H9 (cell line): ENCODE measurements at regions not wholly inside any gene's neighbourhood (a gene's known extent, or its start where the extent isn't known, plus 50 kb on each side); places are given as distances from the start of the nearest gene placed in this dataset.

Experiments used
- DNase-seq: peaks from one replicate; pipeline ENCODE4 v3.0.0-alpha.2; 2017
- H2AFZ ChIP-seq: one replicate; pipeline ENCODE4 v1.6.1; 2013; ENCODE audit warnings: mild to moderate bottlenecking, low read length, control low read depth, moderate library complexity
- H2AK5ac ChIP-seq: 2 replicates; pipeline ENCODE4 v1.6.1; 2013; ENCODE audit warnings: low read length, control low read depth, mixed read lengths; ENCODE audit not compliant: insufficient read length
- H2BK120ac ChIP-seq: one replicate; pipeline ENCODE4 v1.6.1; 2013; ENCODE audit warnings: low read depth, mild to moderate bottlenecking, low read length, control low read depth, inconsistent platforms; ENCODE audit not compliant: poor library complexity, severe bottlenecking
- H2BK12ac ChIP-seq: 2 replicates; pipeline ENCODE4 v1.6.1; 2013; ENCODE audit warnings: low read length, control low read depth, mixed read lengths, low read depth; ENCODE audit not compliant: insufficient read length
- H2BK15ac ChIP-seq: 2 replicates; pipeline ENCODE4 v1.6.1; 2013; ENCODE audit warnings: low read depth, low read length, control low read depth
- H2BK20ac ChIP-seq: one replicate; pipeline ENCODE4 v1.6.1; 2013; ENCODE audit warnings: low read depth, mild to moderate bottlenecking, low read length, control low read depth, inconsistent platforms; ENCODE audit not compliant: poor library complexity, severe bottlenecking
- H2BK5ac ChIP-seq: 2 replicates; pipeline ENCODE4 v1.6.1; 2013; ENCODE audit warnings: low read length, control low read depth, mixed read lengths; ENCODE audit not compliant: insufficient read length
- H3K14ac ChIP-seq: 2 replicates; pipeline ENCODE4 v1.6.1; 2013; ENCODE audit warnings: low read length, control low read depth; ENCODE audit not compliant: insufficient read depth
- H3K18ac ChIP-seq: 2 replicates; pipeline ENCODE4 v1.6.1; 2013; ENCODE audit warnings: low read depth, mild to moderate bottlenecking, mixed read lengths, low read length, control low read depth; ENCODE audit not compliant: insufficient read length
- H3K23ac ChIP-seq: 2 replicates; pipeline ENCODE4 v1.6.1; 2013; ENCODE audit warnings: low read length, control low read depth, mixed read lengths, low read depth; ENCODE audit not compliant: insufficient read length
- H3K23me2 ChIP-seq: 2 replicates; pipeline ENCODE4 v1.6.1; 2013; ENCODE audit warnings: low read depth, mild to moderate bottlenecking, mixed read lengths, low read length, control low read depth; ENCODE audit not compliant: insufficient read length, poor library complexity, severe bottlenecking
- H3K27ac ChIP-seq: 2 replicates; pipeline ENCODE4 v1.5.1; 2013; ENCODE audit warnings: low read length, control low read depth, mixed read lengths, low read depth; ENCODE audit not compliant: insufficient read length
- H3K27me3 ChIP-seq: 2 replicates; pipeline ENCODE4 v1.6.1; 2013; ENCODE audit warnings: low read length, control low read depth, inconsistent platforms; ENCODE audit not compliant: insufficient read depth
- H3K4ac ChIP-seq: 2 replicates; pipeline ENCODE4 v1.6.1; 2013; ENCODE audit warnings: low read depth, mild to moderate bottlenecking, control low read depth, inconsistent platforms, low read length, moderate library complexity
- H3K4me1 ChIP-seq: 2 replicates; pipeline ENCODE4 v1.6.1; 2013; ENCODE audit warnings: low read length, control low read depth, inconsistent platforms; ENCODE audit not compliant: insufficient read depth
- H3K4me2 ChIP-seq: 2 replicates; pipeline ENCODE4 v1.6.1; 2013; ENCODE audit warnings: low read length, control low read depth, mixed read lengths; ENCODE audit not compliant: insufficient read length, insufficient read depth
- H3K56ac ChIP-seq: 2 replicates; pipeline ENCODE4 v1.6.1; 2013; ENCODE audit warnings: low read depth, mild to moderate bottlenecking, mixed read lengths, low read length, control low read depth; ENCODE audit not compliant: insufficient read length
- H3K79me1 ChIP-seq: 2 replicates; pipeline ENCODE4 v1.6.1; 2013; ENCODE audit warnings: low read depth, mild to moderate bottlenecking, moderate library complexity, low read length, control low read depth, inconsistent platforms; ENCODE audit not compliant: insufficient read depth, poor library complexity, severe bottlenecking
- H3K79me2 ChIP-seq: 2 replicates; pipeline ENCODE4 v1.6.1; 2013; ENCODE audit warnings: low read length, control low read depth, inconsistent platforms; ENCODE audit not compliant: insufficient read depth
- H3K9ac ChIP-seq: 2 replicates; pipeline ENCODE4 v1.6.1; 2013; ENCODE audit warnings: low read length, control low read depth, mixed read lengths; ENCODE audit not compliant: insufficient read length; ENCODE audit errors: extremely low read depth
- H3K9me3 ChIP-seq: one replicate; pipeline ENCODE4 v1.6.1; 2013; ENCODE audit warnings: low read depth, low read length, inconsistent platforms; ENCODE audit not compliant: control insufficient read depth
- H3T11ph ChIP-seq: one replicate; pipeline ENCODE4 v1.6.1; 2013; ENCODE audit warnings: mild to moderate bottlenecking, low read length, control low read depth, inconsistent platforms
- H4K20me1 ChIP-seq: one replicate; pipeline ENCODE4 v1.6.1; 2013; ENCODE audit not compliant: control insufficient read depth, insufficient read length, insufficient read depth
- H4K5ac ChIP-seq: 2 replicates; pipeline ENCODE4 v1.6.1; 2013; ENCODE audit warnings: low read depth, mild to moderate bottlenecking, mixed read lengths, low read length, control low read depth; ENCODE audit not compliant: insufficient read length
- H4K8ac ChIP-seq: replicated peaks from 2 replicates; pipeline ENCODE4 v1.6.1; 2013; ENCODE audit warnings: low read length, control low read depth, mixed read lengths, low read depth; ENCODE audit not compliant: insufficient read length
- H4K91ac ChIP-seq: 2 replicates; pipeline ENCODE4 v1.6.1; 2013; ENCODE audit warnings: low read depth, mild to moderate bottlenecking, moderate library complexity, mixed read lengths, low read length, control low read depth; ENCODE audit not compliant: insufficient read length
- H3K27ac Mint-ChIP-seq, 3 experiments: 2 replicates in 2 of 3; 3 replicates in 1 of 3; pipeline ENCODE4 v1.8.0; 2020 to 2021; ENCODE audit warnings: mixed read lengths in 3 of 3, mild to moderate bottlenecking in 1 of 3, moderate library complexity in 1 of 3
- H3K27me3 Mint-ChIP-seq: 2 replicates; pipeline ENCODE4 v1.8.0; 2021; ENCODE audit warnings: low read depth, mild to moderate bottlenecking, moderate library complexity, mixed read lengths
- H3K36me3 Mint-ChIP-seq, 3 experiments: 2 replicates in 2 of 3; 3 replicates in 1 of 3; pipeline ENCODE4 v1.8.0; 2020 to 2021; ENCODE audit warnings: low read depth in 3 of 3, mixed read lengths in 3 of 3; ENCODE audit not compliant: insufficient read depth in 1 of 3
- H3K4me1 Mint-ChIP-seq, 2 experiments: 2 replicates each; pipeline ENCODE4 v1.8.0; 2020; ENCODE audit warnings: mixed read lengths in 2 of 2
- H3K4me3 Mint-ChIP-seq, 2 experiments: 2 replicates in 1 of 2; 3 replicates in 1 of 2; pipeline ENCODE4 v1.8.0; 2020 to 2021; ENCODE audit warnings: mild to moderate bottlenecking in 2 of 2, mixed read lengths in 2 of 2, moderate library complexity in 1 of 2
- H3K9me3 Mint-ChIP-seq, 2 experiments: 2 replicates in 1 of 2; 3 replicates in 1 of 2; pipeline ENCODE4 v1.8.0; 2020; ENCODE audit warnings: mild to moderate bottlenecking in 2 of 2, mixed read lengths in 2 of 2, moderate library complexity in 1 of 2
- WGBS: extraction: QIAGEN DNeasy Blood & Tissue Kit; methylation state at CpG from one replicate; pipeline ENCODE4 v1.1.7; 2013; ENCODE audit warnings: missing lambda C conversion rate, low lambda C conversion rate, mixed read lengths; ENCODE audit not compliant: insufficient read length; ENCODE audit errors: extremely low coverage; 5-methylcytosine and 5-hydroxymethylcytosine counted together
- TF ChIP-seq, protein P1 (sequence below): fragments of 200-600 bp; sonication (generic); conservative IDR thresholded peaks from 3 replicates; pipeline ENCODE4 v1.8.0; 2021; ENCODE audit warnings: antibody characterized with exemption, mild to moderate bottlenecking

DNA sequence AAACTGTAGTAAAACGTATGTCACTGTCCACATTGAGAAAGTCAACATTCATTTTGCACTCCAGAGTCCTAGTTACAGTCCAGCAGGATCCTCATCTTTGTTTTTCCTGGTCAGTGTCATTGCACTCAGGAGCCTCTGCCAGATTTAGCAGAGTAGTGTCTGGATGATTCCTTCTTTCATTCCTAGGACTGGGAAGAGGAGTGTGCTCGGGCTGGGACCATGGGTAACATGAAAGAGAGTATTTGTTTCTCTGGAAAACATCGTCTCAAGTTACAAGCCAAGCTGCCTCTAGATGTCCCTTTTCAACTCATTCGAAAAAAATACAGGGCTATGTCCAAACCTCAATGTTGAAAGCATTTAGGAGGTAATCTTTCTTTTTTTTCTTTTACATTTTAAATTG is 69.9 kb upstream of the TNIP3 start:
- H3K36me3 Mint-ChIP-seq: peaks cover 0 to 3% (median 2%) of the 10 kb centered on the region in 3 experiments; a peak in 4 of 7 replicates
- no CpG with 5 or more reads among the region's 4 CpGs for WGBS

More for the DNA sequence above, 69.9 kb upstream of the TNIP3 start:
- no peak overlapping the region for H3K56ac ChIP-seq
- H3K14ac ChIP-seq: no peak overlapping the region
- H3K4me1 Mint-ChIP-seq: peaks cover 0 to 5% of the 10 kb centered on the region in 2 experiments; a peak in 2 of 4 replicates
- TF ChIP-seq, protein P1, sequence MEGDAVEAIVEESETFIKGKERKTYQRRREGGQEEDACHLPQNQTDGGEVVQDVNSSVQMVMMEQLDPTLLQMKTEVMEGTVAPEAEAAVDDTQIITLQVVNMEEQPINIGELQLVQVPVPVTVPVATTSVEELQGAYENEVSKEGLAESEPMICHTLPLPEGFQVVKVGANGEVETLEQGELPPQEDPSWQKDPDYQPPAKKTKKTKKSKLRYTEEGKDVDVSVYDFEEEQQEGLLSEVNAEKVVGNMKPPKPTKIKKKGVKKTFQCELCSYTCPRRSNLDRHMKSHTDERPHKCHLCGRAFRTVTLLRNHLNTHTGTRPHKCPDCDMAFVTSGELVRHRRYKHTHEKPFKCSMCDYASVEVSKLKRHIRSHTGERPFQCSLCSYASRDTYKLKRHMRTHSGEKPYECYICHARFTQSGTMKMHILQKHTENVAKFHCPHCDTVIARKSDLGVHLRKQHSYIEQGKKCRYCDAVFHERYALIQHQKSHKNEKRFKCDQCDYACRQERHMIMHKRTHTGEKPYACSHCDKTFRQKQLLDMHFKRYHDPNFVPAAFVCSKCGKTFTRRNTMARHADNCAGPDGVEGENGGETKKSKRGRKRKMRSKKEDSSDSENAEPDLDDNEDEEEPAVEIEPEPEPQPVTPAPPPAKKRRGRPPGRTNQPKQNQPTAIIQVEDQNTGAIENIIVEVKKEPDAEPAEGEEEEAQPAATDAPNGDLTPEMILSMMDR: no peak
- H3K9me3 ChIP-seq: no peaks in the 10 kb centered on the region
- H2BK120ac ChIP-seq: no peak overlapping the region
- H4K8ac ChIP-seq: no peak overlapping the region
- H4K5ac ChIP-seq: no peak overlapping the region
- no peak overlapping the region for H2BK12ac ChIP-seq
- H3T11ph ChIP-seq: no peak overlapping the region
- H3K18ac ChIP-seq: no peak overlapping the region
- H2BK5ac ChIP-seq: no peak overlapping the region
- H3K4ac ChIP-seq: no peak overlapping the region
- H3K27me3 ChIP-seq: no peaks in the 10 kb centered on the region
- H3K9me3 Mint-ChIP-seq: peaks cover 4 to 5% of the 10 kb centered on the region in 2 experiments; a peak in 4 of 5 replicates
- H3K23me2 ChIP-seq: no peaks in the 10 kb centered on the region
- no peak for DNase-seq
- no peak overlapping the region for H3K9ac ChIP-seq
- H3K27me3 Mint-ChIP-seq: no peaks in the 10 kb centered on the region; the same call in 1 of the 2 replicates
- no peaks in the 10 kb centered on the region for H4K20me1 ChIP-seq
- no peak overlapping the region for H3K4me2 ChIP-seq
- H3K79me2 ChIP-seq: no peaks in the 10 kb centered on the region
- H3K27ac ChIP-seq: no peak overlapping the region
- no peak overlapping the region for H3K27ac Mint-ChIP-seq
- H3K79me1 ChIP-seq: no peaks in the 10 kb centered on the region
- no peak overlapping the region for H2BK15ac ChIP-seq
- no peak overlapping the region for H3K4me3 Mint-ChIP-seq
- H2AFZ ChIP-seq: no peak overlapping the region
- no peak overlapping the region for H2BK20ac ChIP-seq
- no peak overlapping the region for H2AK5ac ChIP-seq
- no peak overlapping the region for H4K91ac ChIP-seq
- no peak overlapping the region for H3K23ac ChIP-seq
- H3K4me1 ChIP-seq: no peaks in the 10 kb centered on the region
